Kidney (tissue), 13 donors: ENCODE measurements at regions not wholly inside any gene's neighbourhood (a gene's known extent, or its start where the extent isn't known, plus 50 kb on each side); places are given as distances from the start of the nearest gene placed in this dataset.
"Not testable (repeated sequence)": the region's sequence is repeated elsewhere in the genome, so short reads cannot be mapped to it uniquely, and the experiment has no call there.

Experiments
- DNase-seq, 5 donors: peaks; one replicate each; pipeline ENCODE4 v3.0.0-alpha.2; 2013 to 2020
- FAIRE-seq: peaks from 2 replicates; lab custom pipeline; 2012; peaks lifted over from hg19 to GRCh38; lab: Jason Lieb, UNC
- H3K27ac ChIP-seq, 2 donors: one replicate each; pipeline ENCODE4 v1.7.0; 2013; ENCODE audit warnings: low read depth in 2 of 2, low read length in 2 of 2, inconsistent platforms in 1 of 2
- H3K27me3 ChIP-seq: one replicate; pipeline ENCODE4 v1.7.1; 2013; ENCODE audit warnings: low read length, inconsistent platforms; ENCODE audit not compliant: control insufficient read depth, insufficient read depth
- H3K36me3 ChIP-seq, 3 donors: one replicate each; pipeline versions ENCODE4 v1.7.0 to v1.7.1; 2013; ENCODE audit warnings: low read length in 3 of 3, control low read depth in 1 of 3, inconsistent platforms in 1 of 3; ENCODE audit not compliant: insufficient read depth in 3 of 3, control insufficient read depth in 2 of 3
- H3K4me1 ChIP-seq, 3 donors: one replicate each; pipeline versions ENCODE4 v1.7.0 to v1.7.1; 2013; ENCODE audit warnings: low read length in 3 of 3, inconsistent platforms in 1 of 3, low read depth in 1 of 3; ENCODE audit not compliant: control insufficient read depth in 2 of 3, insufficient read depth in 2 of 3
- H3K4me3 ChIP-seq, 3 donors: one replicate each; pipeline versions ENCODE4 v1.7.0 to v1.8.1; 2013; ENCODE audit warnings: low read length in 3 of 3, control low read depth in 1 of 3, inconsistent platforms in 1 of 3
- H3K9ac ChIP-seq, 3 donors: one replicate each; pipeline versions ENCODE4 v1.7.0 to v1.7.1; 2013; ENCODE audit warnings: low read length in 3 of 3, control low read depth in 1 of 3, inconsistent platforms in 1 of 3
- H3K9me3 ChIP-seq, 3 donors: one replicate each; pipeline versions ENCODE4 v1.7.0 to v1.7.1; 2013; ENCODE audit warnings: low read length in 3 of 3, control low read depth in 1 of 3, inconsistent platforms in 1 of 3; ENCODE audit not compliant: control insufficient read depth in 2 of 3, insufficient read depth in 1 of 3
- CTCF ChIP-seq: IDR thresholded peaks from 3 replicates; pipeline ENCODE4 v1.5.1; 2012; ENCODE audit warnings: mild to moderate bottlenecking, moderate library complexity, borderline replicate concordance; ENCODE audit not compliant: insufficient read depth; ENCODE audit errors: extremely low read depth
- intact Hi-C: fragments of 100-400 bp; cut with DNase I; formaldehyde crosslinking; loops from one replicate; pipeline ENCODE4 v1.11.1; 2022
- donor health status: control.
- donor health status: control.
- donor health status: control.
- donor health status: control.
- donor health status: control.
- donor health status: DM: yes; HTN: yes; CAD: no.
- donor health status: Normal renal cell carcinoma (clear cell type).

- no peak for TF ChIP-seq CTCF
- intact Hi-C loops: no loop called here
- Histone ChIP-seq H3K4me1 (peaks cover 0 to 2% (median 0%) of the 10 kb centered on the region in 3 donors), H3K9ac (no peak overlapping the region), H3K27me3 (no peaks in the 10 kb centered on the region), H3K27ac (no peak overlapping the region), H3K36me3 (no peaks in the 10 kb centered on the region), H3K9me3 (no peaks in the 10 kb centered on the region), H3K4me3 (no peak overlapping the region)
- peak in 3 of 5 donors; percentile 4 to 30 (median 26) for DNase-seq
- FAIRE-seq: no peak
Observed at GRCh38 chr2:128416806-128417205, 98.1 kb upstream of the HS6ST1 start.

DNA sequence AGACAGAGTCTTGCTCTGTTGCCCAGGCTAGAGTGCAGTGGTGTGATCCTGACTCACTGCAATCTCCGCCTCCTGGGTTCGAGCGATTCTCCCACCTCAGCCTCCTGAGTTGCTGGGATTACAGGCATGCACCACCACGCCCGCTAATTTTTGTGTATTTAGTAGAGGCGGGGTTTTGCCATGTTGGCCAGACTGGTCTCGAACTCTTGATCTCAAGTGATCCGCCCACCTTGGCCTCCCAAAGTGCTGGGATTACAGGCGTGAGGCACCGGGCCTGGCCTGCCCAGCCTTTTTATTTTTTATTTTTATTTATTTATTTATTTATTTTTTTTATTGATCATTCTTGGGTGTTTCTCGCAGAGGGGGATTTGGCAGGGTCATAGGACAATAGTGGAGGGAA lies 98.6 kb upstream of the HS6ST1 start:
- H3K36me3 ChIP-seq, H3K4me1 ChIP-seq, H3K9me3 ChIP-seq, H3K4me3 ChIP-seq, FAIRE-seq, H3K27ac ChIP-seq, H3K9ac ChIP-seq, intact Hi-C loops, H3K27me3 ChIP-seq: not testable (repeated sequence)
- DNase-seq: peak in 2 of 5 donors; percentile 13 to 39

DNA sequence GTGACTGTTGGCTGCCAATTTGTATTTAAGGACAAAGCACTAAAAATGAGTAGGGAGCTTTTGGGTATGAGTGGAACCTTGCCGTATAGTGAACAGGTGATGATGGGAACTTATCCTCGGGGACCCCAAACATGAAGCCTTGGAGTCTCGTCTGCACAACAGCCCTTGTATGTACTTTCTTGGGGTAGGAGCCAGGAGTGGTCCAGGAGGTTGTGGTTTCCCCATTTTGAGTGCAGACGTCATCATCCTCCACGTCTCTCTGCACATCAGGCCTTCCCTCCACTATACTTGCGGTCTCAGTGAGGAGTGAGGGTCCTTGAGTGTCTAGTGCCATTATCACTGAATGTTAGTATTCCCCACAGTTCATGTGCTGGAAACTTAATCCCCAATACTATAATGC lies 101.5 kb upstream of the HS6ST1 start:
- no peak for TF ChIP-seq CTCF
- Histone ChIP-seq H3K36me3 (no peaks in the 10 kb centered on the region), H3K9me3 (no peaks in the 10 kb centered on the region), H3K4me1 (peaks cover 0 to 3% (median 0%) of the 10 kb centered on the region in 3 donors), H3K9ac (no peak overlapping the region), H3K4me3 (no peak overlapping the region), H3K27ac (no peak overlapping the region), H3K27me3 (no peaks in the 10 kb centered on the region)
- FAIRE-seq: no peak
- no peak for DNase-seq
- intact Hi-C loops: no loop called here

DNA sequence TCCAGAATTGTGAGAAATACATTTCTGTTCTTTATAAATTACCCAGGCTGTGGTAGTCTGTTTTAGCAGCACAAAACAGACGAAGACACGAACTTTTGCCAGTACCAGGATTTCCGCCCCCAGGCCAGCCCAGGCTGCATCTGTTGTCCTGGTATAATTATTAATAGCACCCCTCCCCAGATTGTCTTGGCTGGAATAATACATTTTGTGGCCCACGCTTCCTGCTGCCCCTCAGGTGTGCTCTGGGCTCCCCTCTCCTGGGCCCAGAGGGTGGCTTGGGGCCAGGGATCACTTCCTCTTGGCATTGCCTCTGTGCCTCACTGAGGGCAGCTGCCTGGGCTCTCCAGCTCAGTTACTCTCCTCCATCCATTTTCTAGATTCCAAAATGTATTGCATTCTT lies 102.1 kb upstream of the HS6ST1 start:
- no peaks in the 10 kb centered on the region for H3K36me3 ChIP-seq
- TF ChIP-seq CTCF: no peak
- intact Hi-C loops: no loop called here
- FAIRE-seq (no peak), DNase-seq (peak in 2 of 5 donors; percentile 27 to 73)
- no peak overlapping the region for H3K4me3 ChIP-seq
- no peak overlapping the region for H3K27ac ChIP-seq
- no peaks in the 10 kb centered on the region for H3K27me3 ChIP-seq
- no peaks in the 10 kb centered on the region for H3K9me3 ChIP-seq
- H3K9ac ChIP-seq: no peak overlapping the region
- peaks cover 0 to 3% (median 0%) of the 10 kb centered on the region in 3 donors for H3K4me1 ChIP-seq
